ENCODE measurements at regions not wholly inside any gene's neighbourhood (a gene's known extent, or its start where the extent isn't known, plus 50 kb on each side); places are given as distances from the start of the nearest gene placed in this dataset.

- CTCF ChIA-PET: no interaction called here
- Histone ChIP-seq H3K27ac (ENCODE audit: insufficient read depth in 1 of 2, low read depth in 1 of 2, low read length in 2 of 2, poor library complexity in 1 of 2, severe bottlenecking in 2 of 2) (no peak overlapping the region), H3K27me3 (replicated peaks in 2 of 5; ENCODE audit: control insufficient read depth in 4 of 5, insufficient read depth in 5 of 5, low read length in 4 of 5) (peaks cover 0 to 28% (median 6%) of the 10 kb centered on the region in 5 experiments), H3K9me3 (ENCODE audit: control extremely low read depth in 1 of 5, control insufficient read depth in 4 of 5, insufficient read depth in 2 of 5, low read depth in 1 of 5, low read length in 4 of 5) (peaks cover 0 to 9% (median 0%) of the 10 kb centered on the region in 5 experiments), H3K36me3 (ENCODE audit: control insufficient read depth in 4 of 4, insufficient read depth in 4 of 4, low read length in 3 of 4) (no peaks in the 10 kb centered on the region), H3K4me1 (ENCODE audit: control extremely low read depth in 1 of 4, control insufficient read depth in 4 of 4, insufficient read depth in 4 of 4, low read length in 3 of 4) (peaks cover 0 to 2% (median 0%) of the 10 kb centered on the region in 4 experiments), H3K4me3 (ENCODE audit: control insufficient read depth in 1 of 7, extremely low read depth in 1 of 7, insufficient read depth in 4 of 7, low read depth in 2 of 7, low read length in 6 of 7) (no peak overlapping the region)
- no peak for DNase-seq
- 92% methylated on average over 5 of the region's 5 CpGs for WGBS (ENCODE audit: insufficient coverage)
- POLR2A ChIA-PET: no interaction called here
Observed at GRCh38 chr9:96089452-96090085, 212.4 kb downstream of the HSD17B3 start.

GRCh38 chr9:96088510-96088909 is 213.0 kb downstream of the ERCC6L2 start:
- DNase-seq: no peak
- POLR2A ChIA-PET: no interaction called here
- H3K4me3 ChIP-seq (ENCODE audit: control insufficient read depth in 1 of 7, extremely low read depth in 1 of 7, insufficient read depth in 4 of 7, low read depth in 2 of 7, low read length in 6 of 7): no peak overlapping the region
- H3K27ac ChIP-seq (ENCODE audit: insufficient read depth in 1 of 2, low read depth in 1 of 2, low read length in 2 of 2, poor library complexity in 1 of 2, severe bottlenecking in 2 of 2): no peak overlapping the region
- peaks cover 0 to 10% (median under 1%) of the 10 kb centered on the region in 4 experiments for H3K4me1 ChIP-seq (ENCODE audit: control extremely low read depth in 1 of 4, control insufficient read depth in 4 of 4, insufficient read depth in 4 of 4, low read length in 3 of 4)
- peaks cover 0 to 9% (median 0%) of the 10 kb centered on the region in 5 experiments for H3K9me3 ChIP-seq (ENCODE audit: control extremely low read depth in 1 of 5, control insufficient read depth in 4 of 5, insufficient read depth in 2 of 5, low read depth in 1 of 5, low read length in 4 of 5)
- CTCF ChIA-PET: no interaction called here
- peaks cover 0 to 30% (median 6%) of the 10 kb centered on the region in 5 experiments for H3K27me3 ChIP-seq (replicated peaks in 2 of 5; ENCODE audit: control insufficient read depth in 4 of 5, insufficient read depth in 5 of 5, low read length in 4 of 5)
- WGBS (ENCODE audit: insufficient coverage): 70% methylated on average over 3 of the region's 4 CpGs
- no peaks in the 10 kb centered on the region for H3K36me3 ChIP-seq (ENCODE audit: control insufficient read depth in 4 of 4, insufficient read depth in 4 of 4, low read length in 3 of 4)

- Histone ChIP-seq H3K27me3 (replicated peaks in 2 of 5; ENCODE audit: control insufficient read depth in 4 of 5, insufficient read depth in 5 of 5, low read length in 4 of 5) (peaks cover 0 to 34% (median 6%) of the 10 kb centered on the region in 5 experiments), H3K27ac (ENCODE audit: insufficient read depth in 1 of 2, low read depth in 1 of 2, low read length in 2 of 2, poor library complexity in 1 of 2, severe bottlenecking in 2 of 2) (no peak overlapping the region), H3K36me3 (ENCODE audit: control insufficient read depth in 4 of 4, insufficient read depth in 4 of 4, low read length in 3 of 4) (no peaks in the 10 kb centered on the region), H3K4me1 (ENCODE audit: control extremely low read depth in 1 of 4, control insufficient read depth in 4 of 4, insufficient read depth in 4 of 4, low read length in 3 of 4) (peaks cover 0 to 10% (median under 1%) of the 10 kb centered on the region in 4 experiments), H3K9me3 (ENCODE audit: control extremely low read depth in 1 of 5, control insufficient read depth in 4 of 5, insufficient read depth in 2 of 5, low read depth in 1 of 5, low read length in 4 of 5) (peaks cover 0 to 9% (median 0%) of the 10 kb centered on the region in 5 experiments), H3K4me3 (ENCODE audit: control insufficient read depth in 1 of 7, extremely low read depth in 1 of 7, insufficient read depth in 4 of 7, low read depth in 2 of 7, low read length in 6 of 7) (no peak overlapping the region)
- ChIA-PET POLR2A (no interaction called here), CTCF (no interaction called here)
- no peak for DNase-seq
- 54% methylated on average over 7 of the region's 10 CpGs for WGBS (ENCODE audit: insufficient coverage)
Observed at GRCh38 chr9:96087669-96088299, 212.3 kb downstream of the ERCC6L2 start.

- WGBS (ENCODE audit: insufficient coverage): 81% methylated on average over 15 of the region's 16 CpGs
- ChIA-PET POLR2A (no interaction called here), CTCF (no interaction called here)
Observed at GRCh38 chr9:96086936-96087571, 211.6 kb downstream of the ERCC6L2 start.

GRCh38 chr9:96085491-96086143 is 210.1 kb downstream of the ERCC6L2 start:
- Histone ChIP-seq H3K9me3 (ENCODE audit: control extremely low read depth in 1 of 5, control insufficient read depth in 4 of 5, insufficient read depth in 2 of 5, low read depth in 1 of 5, low read length in 4 of 5) (no peaks in the 10 kb centered on the region), H3K27ac (ENCODE audit: insufficient read depth in 1 of 2, low read depth in 1 of 2, low read length in 2 of 2, poor library complexity in 1 of 2, severe bottlenecking in 2 of 2) (no peak overlapping the region), H3K27me3 (replicated peaks in 2 of 5; ENCODE audit: control insufficient read depth in 4 of 5, insufficient read depth in 5 of 5, low read length in 4 of 5) (peaks cover 0 to 40% (median 6%) of the 10 kb centered on the region in 5 experiments), H3K36me3 (ENCODE audit: control insufficient read depth in 4 of 4, insufficient read depth in 4 of 4, low read length in 3 of 4) (no peaks in the 10 kb centered on the region), H3K4me3 (ENCODE audit: control insufficient read depth in 1 of 7, extremely low read depth in 1 of 7, insufficient read depth in 4 of 7, low read depth in 2 of 7, low read length in 6 of 7) (no peak overlapping the region), H3K4me1 (ENCODE audit: control extremely low read depth in 1 of 4, control insufficient read depth in 4 of 4, insufficient read depth in 4 of 4, low read length in 3 of 4) (peaks cover 0 to 10% (median under 1%) of the 10 kb centered on the region in 4 experiments)
- ChIA-PET POLR2A (no interaction called here), CTCF (no interaction called here)
- WGBS (ENCODE audit: insufficient coverage): 89% methylated on average over 17 of the region's 17 CpGs
- DNase-seq: no peak

More at GRCh38 chr9:96086936-96087571, 211.6 kb downstream of the ERCC6L2 start:
- Histone ChIP-seq H3K4me3 (ENCODE audit: control insufficient read depth in 1 of 7, extremely low read depth in 1 of 7, insufficient read depth in 4 of 7, low read depth in 2 of 7, low read length in 6 of 7) (no peak overlapping the region), H3K36me3 (ENCODE audit: control insufficient read depth in 4 of 4, insufficient read depth in 4 of 4, low read length in 3 of 4) (no peaks in the 10 kb centered on the region), H3K4me1 (ENCODE audit: control extremely low read depth in 1 of 4, control insufficient read depth in 4 of 4, insufficient read depth in 4 of 4, low read length in 3 of 4) (peaks cover 0 to 10% (median under 1%) of the 10 kb centered on the region in 4 experiments), H3K27ac (ENCODE audit: insufficient read depth in 1 of 2, low read depth in 1 of 2, low read length in 2 of 2, poor library complexity in 1 of 2, severe bottlenecking in 2 of 2) (no peak overlapping the region), H3K27me3 (replicated peaks in 2 of 5; ENCODE audit: control insufficient read depth in 4 of 5, insufficient read depth in 5 of 5, low read length in 4 of 5) (peaks cover 0 to 36% (median 6%) of the 10 kb centered on the region in 5 experiments), H3K9me3 (ENCODE audit: control extremely low read depth in 1 of 5, control insufficient read depth in 4 of 5, insufficient read depth in 2 of 5, low read depth in 1 of 5, low read length in 4 of 5) (peaks cover 0 to 8% (median 0%) of the 10 kb centered on the region in 5 experiments)
- DNase-seq: no peak

- Histone ChIP-seq H3K4me1 (ENCODE audit: control extremely low read depth in 1 of 4, control insufficient read depth in 4 of 4, insufficient read depth in 4 of 4, low read length in 3 of 4) (peaks cover 0 to 10% (median under 1%) of the 10 kb centered on the region in 4 experiments), H3K36me3 (ENCODE audit: control insufficient read depth in 4 of 4, insufficient read depth in 4 of 4, low read length in 3 of 4) (no peaks in the 10 kb centered on the region), H3K27ac (ENCODE audit: insufficient read depth in 1 of 2, low read depth in 1 of 2, low read length in 2 of 2, poor library complexity in 1 of 2, severe bottlenecking in 2 of 2) (no peak overlapping the region), H3K4me3 (ENCODE audit: control insufficient read depth in 1 of 7, extremely low read depth in 1 of 7, insufficient read depth in 4 of 7, low read depth in 2 of 7, low read length in 6 of 7) (no peak overlapping the region), H3K9me3 (ENCODE audit: control extremely low read depth in 1 of 5, control insufficient read depth in 4 of 5, insufficient read depth in 2 of 5, low read depth in 1 of 5, low read length in 4 of 5) (no peaks in the 10 kb centered on the region), H3K27me3 (replicated peaks in 2 of 5; ENCODE audit: control insufficient read depth in 4 of 5, insufficient read depth in 5 of 5, low read length in 4 of 5) (peaks cover 2 to 49% (median 6%) of the 10 kb centered on the region in 5 experiments)
- 96% methylated on average over 3 of the region's 4 CpGs for WGBS (ENCODE audit: insufficient coverage)
- no peak for DNase-seq
- ChIA-PET CTCF (interaction anchor here (0.7 kb wide), 1 partner anchor 22 kb away, joined by 3 read pairs; no protein-coding TSS in a partner anchor), POLR2A (no interaction called here)
Observed at GRCh38 chr9:96084331-96084734, 208.8 kb downstream of the ERCC6L2 start.
